ENCODE measurements at regions not wholly inside any gene's neighbourhood (a gene's known extent, or its start where the extent isn't known, plus 50 kb on each side); places are given as distances from the start of the nearest gene placed in this dataset.

DNA sequence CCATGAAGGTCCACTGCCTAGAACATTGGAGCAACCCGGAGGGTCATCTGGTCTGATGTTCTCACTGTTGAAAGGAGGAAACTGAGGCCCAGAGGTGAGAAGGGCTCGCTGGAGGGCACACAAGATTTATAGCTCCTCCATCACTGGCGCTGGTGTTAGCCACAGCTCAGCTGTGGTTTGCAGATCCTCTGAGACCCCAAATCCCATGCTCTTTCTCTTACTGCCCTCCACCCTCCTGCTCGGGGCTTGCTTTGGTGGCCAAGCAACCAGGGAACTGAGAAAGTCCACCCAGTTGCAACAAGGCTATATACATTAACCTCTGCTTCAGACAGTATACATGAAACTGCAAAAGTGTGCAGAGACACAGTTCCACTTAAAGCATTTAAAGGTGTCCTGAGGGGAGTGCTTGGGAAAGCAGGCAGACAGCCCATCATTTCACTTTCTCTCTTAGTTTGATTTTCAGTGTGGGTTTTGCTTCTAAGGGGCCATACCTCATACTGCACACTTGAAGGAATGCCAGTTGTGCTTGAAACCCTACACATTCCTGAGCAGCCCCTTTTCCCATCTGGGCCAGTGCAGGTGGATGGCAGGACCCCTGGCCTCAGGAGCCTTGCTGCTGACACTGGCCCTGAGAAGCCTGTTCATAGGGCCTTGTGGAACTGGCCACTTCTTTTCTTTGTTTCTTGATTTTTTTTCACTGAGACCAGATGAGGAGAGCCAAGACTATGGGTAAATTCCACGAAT lies 347.6 kb downstream of the CDC5L start:
- TF ChIP-seq, protein P1, sequence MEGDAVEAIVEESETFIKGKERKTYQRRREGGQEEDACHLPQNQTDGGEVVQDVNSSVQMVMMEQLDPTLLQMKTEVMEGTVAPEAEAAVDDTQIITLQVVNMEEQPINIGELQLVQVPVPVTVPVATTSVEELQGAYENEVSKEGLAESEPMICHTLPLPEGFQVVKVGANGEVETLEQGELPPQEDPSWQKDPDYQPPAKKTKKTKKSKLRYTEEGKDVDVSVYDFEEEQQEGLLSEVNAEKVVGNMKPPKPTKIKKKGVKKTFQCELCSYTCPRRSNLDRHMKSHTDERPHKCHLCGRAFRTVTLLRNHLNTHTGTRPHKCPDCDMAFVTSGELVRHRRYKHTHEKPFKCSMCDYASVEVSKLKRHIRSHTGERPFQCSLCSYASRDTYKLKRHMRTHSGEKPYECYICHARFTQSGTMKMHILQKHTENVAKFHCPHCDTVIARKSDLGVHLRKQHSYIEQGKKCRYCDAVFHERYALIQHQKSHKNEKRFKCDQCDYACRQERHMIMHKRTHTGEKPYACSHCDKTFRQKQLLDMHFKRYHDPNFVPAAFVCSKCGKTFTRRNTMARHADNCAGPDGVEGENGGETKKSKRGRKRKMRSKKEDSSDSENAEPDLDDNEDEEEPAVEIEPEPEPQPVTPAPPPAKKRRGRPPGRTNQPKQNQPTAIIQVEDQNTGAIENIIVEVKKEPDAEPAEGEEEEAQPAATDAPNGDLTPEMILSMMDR (IDR thresholded peaks at IDR 0.05): no peak

DNA sequence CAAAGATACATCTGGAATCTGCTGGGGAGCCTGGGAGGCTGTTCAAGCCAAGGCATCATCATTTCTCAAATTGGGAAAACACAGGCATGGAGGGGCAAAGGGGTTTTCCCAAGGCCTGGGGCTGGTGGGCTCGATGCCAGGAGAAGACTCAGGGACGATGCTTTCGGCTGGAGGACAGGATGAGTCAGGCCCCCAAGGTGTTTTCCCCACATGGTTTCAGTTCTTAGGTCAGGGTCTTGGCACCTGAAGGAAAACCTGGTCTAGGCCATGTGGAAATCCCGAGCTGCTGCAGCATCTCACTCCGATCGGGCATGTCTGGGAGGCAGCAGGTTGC lies 348.1 kb downstream of the CDC5L start:
- TF ChIP-seq, protein P1 (IDR thresholded peaks at IDR 0.05): no peak

DNA sequence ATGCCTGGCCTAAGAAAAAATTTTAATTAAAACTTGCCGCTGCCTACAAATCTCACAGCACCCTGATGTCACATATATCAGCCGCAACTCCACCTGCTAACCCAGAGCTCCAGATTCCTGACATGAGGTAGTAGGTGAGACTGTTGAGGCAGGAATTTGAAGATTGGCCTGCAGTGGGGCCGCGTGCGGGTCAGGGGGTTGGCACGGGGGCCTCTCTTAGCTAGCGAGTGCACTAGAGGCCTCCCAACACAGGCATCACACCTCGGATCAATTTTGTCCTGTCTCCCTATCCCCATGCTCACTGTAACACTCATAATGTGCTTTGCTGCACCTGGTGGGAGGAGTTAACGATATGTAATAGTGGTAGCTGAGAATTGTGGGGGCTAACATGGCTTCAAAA lies 349.8 kb downstream of the CDC5L start:
- TF ChIP-seq, protein P1 (IDR thresholded peaks at IDR 0.05): no peak

DNA sequence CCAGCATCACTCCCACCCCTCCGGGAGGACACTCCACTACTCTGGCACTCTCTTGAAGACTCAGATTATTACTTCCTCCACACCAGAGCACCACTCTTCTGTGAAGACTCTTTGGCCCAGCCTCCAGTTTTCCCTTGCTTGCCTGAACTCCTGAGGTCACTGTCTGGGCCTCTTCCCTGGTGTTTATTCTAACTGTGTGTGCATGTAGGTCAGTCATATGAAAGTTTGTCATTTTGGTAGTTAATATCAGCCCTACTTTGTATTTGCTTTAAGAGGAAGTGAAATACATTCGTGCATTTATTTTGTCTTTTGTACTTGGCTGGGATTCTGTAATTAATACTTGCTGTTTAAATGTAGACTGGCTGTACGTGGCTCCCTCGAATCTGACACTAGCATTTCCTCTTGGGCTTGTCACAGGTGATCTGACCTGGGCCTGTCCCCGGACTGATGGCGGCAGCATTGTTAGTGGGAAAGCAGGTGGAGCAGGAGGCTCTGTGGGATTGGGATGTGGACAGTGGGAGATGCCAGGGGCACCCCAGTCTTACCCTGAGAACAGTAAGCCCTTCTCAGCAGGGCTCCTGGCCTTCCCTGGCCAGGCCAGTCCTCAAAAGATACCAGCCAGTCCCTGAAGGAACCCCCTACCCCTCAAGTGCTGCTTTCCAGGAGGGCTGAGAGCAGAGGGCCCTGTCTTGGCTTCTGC lies 350.5 kb downstream of the CDC5L start:
- TF ChIP-seq, protein P1 (IDR thresholded peaks at IDR 0.05): no peak

DNA sequence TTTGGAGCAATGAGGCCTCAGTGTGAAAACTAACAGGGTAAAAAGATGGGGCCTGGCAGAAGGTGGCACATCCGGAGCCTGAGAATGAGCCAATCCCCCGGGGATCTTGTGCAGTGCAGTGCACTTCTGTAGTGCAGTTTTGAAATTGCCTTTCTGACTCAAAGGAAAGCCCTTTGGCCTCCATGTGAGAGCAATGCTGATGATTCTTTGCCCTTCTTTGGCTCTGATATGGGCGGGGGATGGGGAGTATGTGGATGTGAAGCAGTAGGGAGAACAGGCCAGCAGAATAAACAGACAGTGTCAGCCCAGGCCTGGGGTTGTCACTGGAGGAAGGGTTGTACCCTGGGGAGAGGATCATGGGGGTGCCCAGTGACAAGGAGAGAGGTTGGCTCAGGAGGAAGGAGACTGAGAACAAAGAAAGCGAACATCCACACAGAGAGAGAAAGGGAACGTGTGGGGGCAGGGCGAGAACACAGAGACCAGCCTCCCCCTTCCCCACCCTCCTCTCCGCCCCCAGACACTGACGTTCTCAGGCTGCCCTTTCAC lies 351.2 kb downstream of the CDC5L start:
- TF ChIP-seq, protein P1 (IDR thresholded peaks at IDR 0.05): no peak

DNA sequence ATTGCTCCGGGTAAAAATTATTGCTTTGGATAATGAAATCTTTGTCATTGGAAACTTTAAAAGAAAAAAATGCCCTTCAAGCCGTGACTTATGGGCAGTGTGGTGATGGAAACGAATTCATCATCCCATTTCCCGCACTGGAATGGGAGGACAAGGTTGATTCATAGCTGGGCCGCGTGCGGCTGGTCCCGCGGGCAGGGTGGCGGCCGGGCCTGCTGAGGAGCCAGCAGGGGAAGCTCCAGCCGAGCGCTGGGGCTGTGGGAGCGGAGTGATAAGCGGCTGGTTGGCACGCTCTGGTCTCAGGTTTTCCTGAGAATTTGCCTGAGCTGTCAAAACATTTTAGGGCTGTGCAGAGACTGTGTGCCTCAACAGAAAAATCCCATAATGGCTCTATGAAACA lies 351.7 kb downstream of the CDC5L start:
- TF ChIP-seq, protein P1 (IDR thresholded peaks at IDR 0.05): no peak

DNA sequence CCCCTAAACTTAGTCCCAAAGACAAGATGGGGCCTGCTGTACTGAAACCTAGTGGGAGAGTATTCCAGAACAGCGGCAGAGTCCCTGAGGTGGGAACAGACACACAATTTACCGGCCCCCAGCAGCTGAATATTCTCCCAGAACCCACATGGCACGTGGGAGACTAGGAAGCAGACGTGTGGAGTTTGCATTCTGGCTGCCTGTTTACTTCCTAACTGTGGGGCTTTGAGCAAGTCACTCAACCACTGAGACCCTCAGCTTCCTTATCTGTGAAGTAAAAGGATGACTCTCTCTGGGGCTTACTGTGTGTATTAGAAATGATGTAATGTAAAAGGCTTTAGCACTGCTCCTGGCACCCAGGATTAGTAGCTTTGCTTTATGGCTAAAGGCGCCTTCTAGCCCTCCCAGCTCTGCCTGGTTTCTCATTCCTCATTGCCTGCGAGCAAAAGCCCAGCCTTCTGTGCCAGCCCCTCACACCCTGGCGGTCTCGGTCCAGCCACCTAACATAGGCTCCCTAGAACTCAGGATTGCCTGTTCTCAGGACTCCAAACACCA lies 353.1 kb downstream of the CDC5L start:
- TF ChIP-seq, protein P1 (IDR thresholded peaks at IDR 0.05): no peak

All from LNCAP (cell line).